ENCODE measurements at regions not wholly inside any gene's neighbourhood (a gene's known extent, or its start where the extent isn't known, plus 50 kb on each side); places are given as distances from the start of the nearest gene placed in this dataset.

DNA sequence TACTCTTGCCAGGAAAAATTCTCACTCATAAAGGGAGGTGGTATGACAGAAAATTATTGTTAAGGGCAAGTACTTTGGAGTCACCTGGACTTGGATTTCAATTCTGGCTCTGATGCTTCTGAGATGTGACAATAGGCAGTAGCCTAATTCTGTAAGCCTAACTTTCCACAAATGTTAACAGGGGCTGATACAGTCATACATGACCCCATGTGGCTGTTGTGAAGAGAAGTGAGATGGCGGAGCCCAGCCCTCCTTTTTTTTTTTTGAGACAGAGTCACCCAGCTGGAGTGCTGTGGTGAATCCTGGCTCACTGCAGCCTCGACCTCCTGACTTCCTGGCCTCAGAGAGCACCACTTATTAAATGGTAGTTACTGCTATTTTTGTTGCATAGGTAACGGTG, 54.4 kb upstream of the IRF2 start:
- no peak for DNase-seq (ENCODE audit: low read depth in 2 of 2)

DNA sequence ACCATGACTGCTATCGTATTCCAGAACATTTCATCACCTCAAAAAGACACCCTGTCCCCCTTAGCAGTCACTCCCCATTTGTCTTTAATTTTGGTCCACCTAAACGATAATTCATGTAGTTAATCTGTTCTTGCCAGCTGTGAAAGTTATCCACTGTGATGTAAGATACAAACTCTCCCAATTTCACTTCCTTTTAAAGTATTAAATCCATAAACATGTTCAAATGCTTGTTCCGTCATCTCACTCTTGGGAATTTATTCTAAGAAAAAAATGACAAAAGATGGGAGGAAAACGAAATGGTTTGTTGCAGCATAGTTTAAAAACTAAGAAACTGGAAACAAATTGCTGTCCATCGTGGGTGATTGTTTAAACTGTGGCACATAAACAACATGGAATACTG, 53.7 kb upstream of the IRF2 start:
- DNase-seq (ENCODE audit: low read depth in 2 of 2), result no peak

GRCh38 chr4:184526228-184526627, 51.9 kb upstream of the IRF2 start:
- no peak for DNase-seq (ENCODE audit: low read depth in 2 of 2)

Measured in lung microvascular endothelial cell (primary cell).